ENCODE measurements at regions not wholly inside any gene's neighbourhood (a gene's known extent, or its start where the extent isn't known, plus 50 kb on each side); places are given as distances from the start of the nearest gene placed in this dataset.
"Not testable (repeated sequence)": the region's sequence is repeated elsewhere in the genome, so short reads cannot be mapped to it uniquely, and the experiment has no call there.

DNA sequence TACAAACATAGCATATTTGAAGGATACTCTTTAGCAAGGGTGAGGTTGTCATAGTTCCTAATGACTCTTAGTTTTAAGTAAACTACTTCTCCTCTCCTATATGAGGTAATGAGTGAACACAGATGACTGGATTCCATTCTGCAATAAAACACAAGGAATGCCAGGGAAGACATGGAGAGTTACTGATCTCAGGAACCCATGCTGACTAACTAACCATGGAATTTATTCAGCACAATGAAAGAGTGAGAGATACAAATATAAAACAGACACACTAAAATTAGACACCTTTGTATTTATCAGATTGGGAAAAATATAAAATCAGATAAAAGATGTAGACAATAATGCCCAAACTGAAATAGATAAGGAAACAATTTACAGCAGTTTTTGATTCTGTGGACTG lies 1525.9 kb upstream of the SLC10A2 start:
- no peak for DNase-seq (ENCODE audit: low read depth in 2 of 2)

DNA sequence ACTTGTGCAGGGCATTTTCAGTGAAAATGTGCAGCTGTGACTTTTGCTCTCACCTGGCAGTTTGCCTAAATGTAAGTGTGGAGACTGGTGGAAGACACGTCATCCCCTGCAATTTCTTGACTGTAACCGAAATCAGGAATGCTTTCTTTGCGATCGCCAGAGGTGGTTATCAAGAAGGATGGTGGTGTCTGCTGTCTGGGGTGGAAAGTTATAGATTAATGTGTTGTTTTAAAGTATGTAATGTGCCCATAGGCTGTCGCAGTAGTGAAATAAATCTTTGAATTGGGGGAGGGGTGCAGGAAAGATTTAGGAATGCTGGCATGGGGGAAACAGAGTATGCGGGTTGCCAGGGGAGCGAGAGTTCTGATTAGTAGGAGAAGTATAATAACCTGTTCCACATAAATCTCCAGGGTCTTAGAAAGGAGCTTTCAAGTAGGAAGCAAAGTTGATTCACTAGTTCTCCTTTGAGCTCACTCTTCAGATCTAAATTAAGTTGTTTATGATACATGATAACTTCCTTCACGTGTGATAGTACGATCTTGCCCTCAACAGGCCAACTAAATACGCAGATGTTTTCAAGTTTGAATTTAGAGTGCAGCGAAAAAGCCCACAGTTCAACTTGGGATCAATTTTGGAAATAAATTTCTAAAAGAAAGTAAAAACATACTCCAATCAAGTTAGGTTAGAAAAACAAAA lies 1520.0 kb upstream of the SLC10A2 start:
- DNase-seq (ENCODE audit: low read depth in 2 of 2): no peak

DNA sequence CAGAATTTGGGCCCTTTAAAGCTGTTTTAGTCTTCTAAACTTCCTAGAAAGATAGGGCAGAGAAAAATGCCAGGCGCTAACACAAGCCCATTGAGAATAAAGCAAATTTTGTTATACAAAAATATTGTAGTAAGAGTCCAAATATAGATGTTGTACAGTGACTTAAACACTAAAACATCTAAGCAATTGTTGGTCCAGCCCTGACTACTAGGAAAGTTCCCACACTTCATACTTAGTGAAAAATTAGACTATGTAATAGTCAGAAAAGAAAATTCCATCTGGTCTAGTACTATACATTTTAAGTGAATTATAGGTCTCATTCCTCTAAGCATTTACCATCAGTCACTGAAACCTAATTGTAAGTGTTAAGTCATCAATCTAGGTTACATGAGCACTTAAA lies 1518.3 kb upstream of the SLC10A2 start:
- DNase-seq (ENCODE audit: low read depth in 2 of 2): no peak

DNA sequence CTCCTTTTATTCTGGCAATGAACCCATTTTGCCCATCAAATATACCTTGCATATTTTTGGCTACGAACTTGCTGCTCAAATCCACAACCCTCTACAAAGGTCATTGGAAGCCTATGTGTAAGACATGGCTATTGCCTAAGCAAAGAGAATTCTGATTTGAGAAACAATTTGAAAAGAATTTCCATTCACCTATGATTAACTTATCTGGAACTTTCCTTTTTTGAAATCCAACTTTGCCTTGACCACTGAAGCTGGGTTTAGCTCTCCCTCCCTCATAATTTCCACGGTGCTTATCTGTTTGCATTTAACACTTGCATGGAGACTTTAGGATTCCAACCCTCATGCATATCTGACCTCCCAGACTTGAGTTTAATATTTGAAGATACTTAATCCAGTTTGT lies 1514.7 kb upstream of the SLC10A2 start:
- DNase-seq (ENCODE audit: low read depth in 2 of 2): no peak

DNA sequence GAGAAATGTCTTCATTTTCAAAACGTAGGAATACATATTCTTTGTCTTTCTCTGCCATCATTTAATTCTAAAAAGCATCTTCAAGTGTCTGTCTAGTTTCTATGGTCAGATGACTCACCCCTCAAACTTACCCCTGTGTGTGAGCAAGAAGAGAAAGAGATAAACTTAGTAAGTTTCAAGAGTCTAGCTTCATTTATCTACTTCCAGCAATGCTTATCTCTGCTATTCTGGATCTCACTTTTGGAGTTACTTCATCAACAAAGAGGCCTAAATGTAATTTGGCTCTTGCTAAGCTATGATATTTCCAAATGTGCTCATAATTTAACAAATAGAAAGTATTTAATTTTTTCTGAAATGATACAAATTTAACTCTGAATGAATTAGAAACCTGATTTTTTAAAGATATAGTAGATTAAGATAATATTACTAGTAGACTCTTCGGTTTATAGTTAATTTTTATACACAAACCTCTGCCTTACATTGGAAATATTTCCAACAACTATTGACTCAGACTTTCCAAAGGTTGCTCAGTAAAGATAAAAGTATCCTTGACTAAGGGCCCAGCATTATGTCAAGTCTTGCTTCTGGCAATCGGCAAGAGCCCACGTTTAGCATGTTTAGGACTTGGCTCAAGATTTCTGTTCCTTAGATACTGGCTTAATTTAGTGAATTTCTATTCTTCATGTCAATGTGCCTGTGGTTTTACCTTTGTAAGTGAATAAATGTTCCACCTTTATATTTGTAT lies 1511.0 kb upstream of the SLC10A2 start:
- no peak for DNase-seq (ENCODE audit: low read depth in 2 of 2)

DNA sequence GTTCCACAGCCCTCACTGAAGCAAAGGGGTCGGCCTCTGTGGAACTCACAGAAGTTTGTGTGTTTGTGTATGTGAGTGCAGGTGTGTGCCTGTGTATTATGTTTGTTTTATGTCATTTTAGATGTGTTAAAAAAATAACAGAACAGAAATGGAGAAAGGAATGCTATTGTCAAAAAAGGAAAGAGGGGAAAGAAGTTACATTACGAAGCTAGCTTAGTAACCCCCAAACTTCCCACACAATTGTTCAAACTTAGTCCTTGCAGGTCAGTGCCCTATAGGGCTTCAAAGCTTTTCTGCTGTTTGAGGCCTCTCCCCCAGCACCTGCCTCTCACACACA lies 1505.6 kb upstream of the SLC10A2 start:
- no peak for DNase-seq (ENCODE audit: low read depth in 2 of 2)

DNA sequence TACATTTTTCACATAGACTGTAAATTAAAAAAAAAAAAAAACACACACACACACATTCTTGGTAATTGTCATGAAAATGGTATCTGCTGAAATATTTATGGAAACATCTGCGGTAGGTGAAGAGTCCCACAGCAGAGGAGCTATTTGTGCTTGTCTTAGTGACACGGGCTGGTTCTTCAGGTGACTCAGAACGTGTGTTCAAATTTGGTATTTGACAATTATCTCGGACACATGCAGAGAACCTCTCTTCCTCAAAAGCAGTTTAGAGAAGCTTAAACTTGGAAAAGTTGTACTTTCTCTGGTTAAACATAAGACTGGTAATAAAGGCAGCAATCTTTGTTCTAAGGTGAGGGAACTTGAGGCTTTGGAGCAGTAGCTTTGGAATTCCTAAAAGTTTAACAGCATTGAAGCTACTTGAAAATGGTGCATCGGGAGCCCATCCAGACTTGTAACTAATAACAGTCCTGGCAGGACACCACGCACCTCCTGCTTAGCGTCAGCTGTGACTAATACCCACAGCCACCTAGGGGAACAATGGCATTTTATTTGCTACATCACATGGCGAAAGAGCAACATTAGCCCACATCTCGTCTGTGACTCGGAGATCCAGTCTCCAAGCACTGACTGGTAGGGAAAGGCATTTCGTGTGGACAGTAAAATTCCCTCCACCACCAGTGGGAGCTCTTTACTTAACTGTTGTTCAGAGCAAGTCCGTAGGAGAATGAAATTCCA lies 1505.1 kb upstream of the SLC10A2 start:
- DNase-seq (ENCODE audit: low read depth in 2 of 2): no peak

DNA sequence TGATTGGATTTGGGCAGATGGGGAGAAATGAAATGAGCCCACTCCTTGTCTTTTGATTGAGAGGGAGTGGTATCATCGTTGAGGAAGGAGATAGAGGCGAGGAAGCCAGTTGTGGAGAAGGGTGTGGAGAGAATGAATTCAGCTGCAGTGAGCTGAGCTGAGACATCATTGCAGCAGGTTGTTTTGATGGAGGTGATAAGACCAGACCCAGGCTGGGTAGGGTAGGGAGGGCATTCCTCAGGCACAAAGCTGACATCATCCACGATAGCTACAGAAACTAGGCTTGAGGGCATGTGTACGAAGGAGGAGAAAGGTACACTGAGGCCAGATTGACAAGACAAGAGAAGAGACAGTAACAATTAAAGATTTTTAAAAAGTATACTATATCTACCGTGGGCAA lies 1500.9 kb upstream of the SLC10A2 start:
- DNase-seq (ENCODE audit: low read depth in 2 of 2): no peak

DNA sequence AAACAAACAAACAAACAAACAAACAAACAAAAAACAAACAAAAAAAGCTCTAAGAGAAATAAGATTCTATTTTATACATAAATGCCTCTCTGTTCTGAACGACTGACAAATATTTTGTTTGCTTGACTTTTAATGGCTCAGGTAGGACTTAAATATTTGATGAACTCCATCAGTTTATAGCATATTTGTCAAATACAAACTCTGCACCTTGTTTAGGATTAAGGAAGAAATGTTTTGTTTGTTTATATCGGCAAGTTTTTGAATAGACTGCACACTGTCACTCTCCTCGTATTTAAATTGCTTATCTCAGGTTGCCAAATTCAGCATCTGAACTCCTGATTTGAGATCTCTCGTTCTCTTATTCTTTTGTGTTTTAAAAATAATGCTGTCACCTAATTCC lies 1499.7 kb upstream of the SLC10A2 start:
- DNase-seq (ENCODE audit: low read depth in 2 of 2): no peak

DNA sequence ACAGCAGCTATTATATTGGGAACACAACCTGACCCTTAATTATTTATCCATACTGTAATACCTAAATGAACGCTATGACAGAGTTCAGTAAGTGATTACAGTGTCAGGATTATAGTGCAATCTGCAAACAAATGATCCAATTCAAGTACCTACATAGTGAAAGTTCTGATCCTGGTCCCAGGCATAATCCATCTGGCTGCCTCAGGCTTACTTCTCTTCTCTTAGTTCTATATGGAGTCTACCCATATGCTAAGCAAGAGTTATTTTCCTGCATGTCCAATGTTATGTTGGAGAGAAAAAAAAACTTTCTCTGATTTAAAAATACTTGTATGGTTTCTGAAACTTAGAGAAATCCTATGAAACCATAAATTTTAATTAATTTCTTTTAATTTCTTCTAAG lies 1487.7 kb upstream of the SLC10A2 start:
- no peak for DNase-seq (ENCODE audit: low read depth in 2 of 2)

DNA sequence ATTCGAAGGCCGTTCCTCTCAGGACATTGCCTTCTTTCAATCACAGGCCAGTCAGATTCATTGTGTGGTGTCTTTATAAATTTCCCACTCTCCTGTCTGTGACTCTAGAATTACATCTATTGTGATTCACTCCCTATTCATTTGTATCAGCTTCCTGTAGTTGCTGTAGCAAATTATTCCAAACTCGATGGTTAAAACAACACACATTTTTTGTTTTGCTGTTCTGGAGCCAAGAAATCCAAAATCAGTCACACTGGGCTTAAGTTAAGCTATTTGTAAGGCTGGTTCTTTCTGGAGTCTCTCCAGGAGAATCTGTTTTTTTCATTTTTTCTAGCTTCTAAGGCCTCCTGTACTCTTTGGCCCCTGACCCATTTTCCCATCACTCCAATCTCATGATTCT lies 1487.0 kb upstream of the SLC10A2 start:
- DNase-seq (ENCODE audit: low read depth in 2 of 2): no peak

DNA sequence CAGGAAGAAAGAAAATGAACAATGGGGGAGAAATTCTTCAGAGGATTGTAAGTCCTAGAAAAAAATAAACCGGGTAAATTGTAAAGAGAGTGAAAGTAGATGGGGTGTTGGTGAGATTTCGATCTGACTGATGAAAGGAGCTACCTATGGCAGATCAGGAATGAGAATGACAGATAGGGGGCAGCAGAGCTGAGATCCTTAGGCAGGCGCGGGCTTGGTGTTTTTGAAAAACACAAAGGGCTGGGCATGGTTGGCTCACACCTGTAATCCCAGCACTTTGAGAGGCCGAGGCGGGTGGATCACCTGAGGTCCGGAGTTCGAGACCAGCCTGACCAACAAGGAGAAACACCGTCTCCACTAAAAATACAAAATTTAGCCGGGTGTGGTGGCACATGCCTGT lies 1468.6 kb upstream of the SLC10A2 start:
- DNase-seq (ENCODE audit: low read depth in 2 of 2): no peak

DNA sequence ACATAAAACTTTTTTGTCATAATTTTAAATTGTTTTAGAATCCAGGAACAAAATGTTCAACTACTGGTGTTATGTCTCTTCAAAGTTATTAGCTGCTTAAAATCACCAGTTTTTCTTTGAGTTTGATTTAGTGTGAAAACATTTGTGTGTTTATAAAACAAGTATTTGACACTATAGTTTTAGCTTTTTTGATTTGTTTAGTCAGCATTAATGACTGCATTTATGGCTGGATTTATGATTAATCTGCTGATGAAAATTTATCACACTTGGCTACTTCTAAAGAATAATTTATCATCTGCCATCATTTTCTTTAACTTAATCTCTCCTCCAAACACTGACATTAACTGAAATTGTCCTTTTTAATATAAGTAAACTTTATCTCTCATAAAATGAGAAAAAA lies 1465.9 kb upstream of the SLC10A2 start:
- no peak for DNase-seq (ENCODE audit: low read depth in 2 of 2)

DNA sequence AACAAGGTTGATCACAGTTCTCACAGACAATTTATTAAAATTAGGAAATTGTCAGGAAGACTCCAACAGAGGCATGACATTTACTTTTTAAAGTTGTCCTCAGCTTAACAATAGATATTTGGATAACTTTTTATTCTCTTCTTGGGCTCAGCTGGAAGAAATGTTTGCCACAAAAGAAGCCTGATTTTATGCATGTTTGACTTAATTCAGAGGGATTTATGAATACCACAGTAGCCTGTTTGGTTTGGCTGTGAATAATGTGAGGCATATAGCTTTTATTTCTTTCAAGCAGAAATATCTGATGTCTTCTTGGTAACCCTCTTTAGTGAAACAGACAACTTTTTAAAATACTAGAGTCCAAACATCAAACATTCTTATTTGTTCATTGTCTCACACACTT lies 1464.5 kb upstream of the SLC10A2 start:
- no peak for DNase-seq (ENCODE audit: low read depth in 2 of 2)

DNA sequence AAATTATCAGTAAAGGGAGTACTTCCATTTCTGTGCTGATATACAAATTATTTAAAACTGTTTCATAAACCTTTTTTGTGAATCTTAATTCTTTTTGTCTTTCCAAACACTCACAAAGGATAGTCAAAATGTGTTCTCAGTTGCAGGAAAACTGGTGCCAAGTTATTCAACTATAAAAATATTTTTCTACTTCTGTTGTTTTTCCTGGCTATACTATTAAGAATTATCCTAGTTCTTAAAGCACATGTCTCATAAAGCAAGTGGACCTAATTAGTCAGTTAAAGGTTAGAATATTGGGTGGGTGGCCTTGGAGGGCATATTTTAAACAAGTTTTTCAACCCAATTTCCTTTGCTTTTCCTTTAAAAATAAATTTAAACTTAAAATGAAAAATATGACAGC lies 1460.3 kb upstream of the SLC10A2 start:
- no peak for DNase-seq (ENCODE audit: low read depth in 2 of 2)

DNA sequence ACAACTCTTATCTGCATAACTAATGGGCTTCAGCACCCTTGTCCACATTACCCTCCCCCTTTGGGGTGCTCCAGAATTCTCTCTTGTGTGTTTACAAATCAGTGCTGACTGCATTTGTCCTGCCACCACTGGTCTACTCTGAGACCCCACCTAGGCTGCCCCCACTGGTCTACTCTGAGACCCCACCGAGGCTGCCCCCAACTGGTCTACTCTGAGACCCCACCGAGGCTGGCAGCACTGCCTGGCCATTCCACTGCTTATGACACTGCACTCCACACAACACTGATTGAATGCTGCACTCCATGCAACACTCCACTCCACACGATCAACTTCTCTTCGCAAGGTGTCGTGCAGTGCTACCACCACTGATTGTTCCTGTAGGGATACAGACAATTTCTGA lies 1459.2 kb upstream of the SLC10A2 start:
- no peak for DNase-seq (ENCODE audit: low read depth in 2 of 2)

DNA sequence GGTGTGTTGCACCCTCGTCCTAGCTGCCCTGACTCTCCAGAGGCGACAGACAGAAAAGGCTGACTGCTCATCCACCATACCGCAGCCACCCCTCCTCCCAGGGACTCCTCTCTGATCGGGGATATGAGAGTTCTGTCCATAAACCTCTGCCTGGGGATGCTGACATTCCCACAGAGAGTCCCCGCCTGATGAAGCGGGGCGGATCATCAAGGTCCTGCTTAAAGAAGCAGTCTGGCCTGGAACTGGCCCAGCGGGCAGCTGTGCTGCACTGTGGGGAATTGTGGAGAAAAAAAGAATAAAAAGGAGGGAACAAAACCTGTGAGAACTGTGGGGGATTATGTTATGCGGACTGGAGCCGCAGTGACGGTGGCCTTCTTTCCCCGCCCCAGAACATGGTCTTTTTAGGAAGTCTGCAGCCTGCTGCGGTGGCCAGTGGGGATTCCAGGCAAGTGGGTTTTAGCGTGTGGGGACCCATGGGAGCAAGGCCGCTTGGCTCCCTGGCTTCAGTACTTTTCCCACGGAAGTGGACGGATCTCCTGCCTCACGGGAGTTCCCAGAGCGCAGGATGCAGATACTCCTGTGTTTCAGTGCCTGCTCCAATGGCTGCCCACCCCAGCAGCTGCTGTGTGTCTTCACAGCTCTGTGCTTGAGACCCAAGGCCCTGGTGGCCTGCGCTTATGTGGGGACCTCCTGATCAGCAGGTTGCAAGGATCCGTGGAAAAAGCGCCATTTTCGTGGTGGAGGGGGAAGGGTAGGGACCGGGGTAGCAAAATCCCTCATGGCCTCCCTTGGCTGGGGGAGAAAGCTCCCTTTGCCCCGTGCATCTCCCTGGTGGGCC lies 1456.2 kb upstream of the SLC10A2 start:
- no peak for DNase-seq (ENCODE audit: low read depth in 2 of 2)

DNA sequence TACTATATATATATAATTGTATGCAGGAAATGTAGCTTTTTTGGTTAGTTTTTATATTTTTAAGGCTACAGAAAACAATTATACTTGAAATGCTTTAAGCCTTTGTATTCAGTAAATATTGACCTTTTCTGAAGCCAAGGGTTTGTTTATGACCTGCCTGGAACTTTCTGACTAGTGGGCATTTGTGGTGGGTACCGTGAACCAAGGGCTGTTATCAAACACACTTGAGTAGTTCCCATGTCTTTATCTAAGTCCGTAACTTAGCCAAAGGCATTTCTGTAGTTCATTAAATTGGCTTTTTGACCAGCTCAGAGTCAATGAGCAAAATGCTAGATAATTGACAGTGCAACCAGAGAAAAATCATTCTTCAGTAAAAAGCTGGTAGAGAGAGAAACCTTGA lies 1444.2 kb upstream of the SLC10A2 start:
- no peak for DNase-seq (ENCODE audit: low read depth in 2 of 2)

DNA sequence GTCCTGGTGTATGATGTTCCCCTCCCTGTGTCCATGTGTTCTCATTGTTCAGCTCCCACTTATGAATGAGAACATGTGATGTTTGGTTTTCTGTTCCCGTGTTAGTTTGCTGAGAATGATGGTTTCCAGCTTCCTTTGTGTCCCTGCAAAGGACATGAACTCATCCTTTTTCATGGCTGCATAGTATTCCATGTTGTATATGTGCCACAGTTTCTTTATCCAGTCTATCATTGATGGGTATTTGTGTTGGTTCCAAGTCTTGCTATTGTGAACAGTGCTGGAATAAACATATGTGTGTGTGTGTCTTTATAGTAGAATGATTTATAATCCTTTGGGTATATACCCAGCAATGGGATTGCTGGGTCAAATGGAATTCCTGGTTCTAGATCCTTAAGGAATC lies 1427.3 kb upstream of the SLC10A2 start:
- not testable (repeated sequence) for DNase-seq (ENCODE audit: low read depth in 2 of 2)

DNA sequence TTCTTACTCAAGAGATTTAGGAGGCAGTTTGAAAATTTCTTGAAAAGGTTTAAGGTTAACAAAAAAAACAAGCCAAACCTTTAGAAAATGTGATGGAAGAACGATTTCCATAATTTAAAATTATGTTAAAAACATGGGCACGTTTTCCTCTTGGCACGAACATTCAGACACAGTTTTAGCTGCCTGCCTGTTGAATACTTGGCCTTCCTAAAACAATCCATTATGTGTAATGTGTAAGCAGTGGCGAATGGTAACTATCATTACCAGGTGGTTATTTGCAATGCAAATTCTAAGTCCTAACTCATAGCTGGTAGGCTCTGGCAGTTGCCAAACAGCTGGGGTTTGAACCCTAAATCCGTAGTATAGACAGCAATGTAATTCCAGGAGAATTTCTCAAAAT lies 1425.7 kb upstream of the SLC10A2 start:
- DNase-seq (ENCODE audit: low read depth in 2 of 2): no peak

DNA sequence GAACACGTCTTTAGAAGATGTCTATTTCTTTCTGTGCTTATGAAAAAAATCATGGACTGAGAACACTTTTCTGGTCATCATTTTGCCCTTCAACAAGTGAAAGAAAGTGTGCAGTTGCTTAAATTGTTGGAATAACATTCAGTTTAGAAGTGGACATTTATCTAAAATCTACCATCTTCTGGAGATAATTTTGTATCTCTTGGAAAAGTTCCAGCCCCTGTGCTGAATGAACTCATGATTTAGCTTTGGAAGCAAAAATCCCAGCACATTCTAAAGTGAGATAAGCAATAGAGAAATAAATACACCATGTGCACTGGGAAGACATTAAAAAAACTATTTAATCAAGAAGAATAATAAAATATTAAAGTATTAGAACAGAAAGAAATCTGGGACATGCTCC lies 1420.8 kb upstream of the SLC10A2 start:
- DNase-seq (ENCODE audit: low read depth in 2 of 2): no peak

DNA sequence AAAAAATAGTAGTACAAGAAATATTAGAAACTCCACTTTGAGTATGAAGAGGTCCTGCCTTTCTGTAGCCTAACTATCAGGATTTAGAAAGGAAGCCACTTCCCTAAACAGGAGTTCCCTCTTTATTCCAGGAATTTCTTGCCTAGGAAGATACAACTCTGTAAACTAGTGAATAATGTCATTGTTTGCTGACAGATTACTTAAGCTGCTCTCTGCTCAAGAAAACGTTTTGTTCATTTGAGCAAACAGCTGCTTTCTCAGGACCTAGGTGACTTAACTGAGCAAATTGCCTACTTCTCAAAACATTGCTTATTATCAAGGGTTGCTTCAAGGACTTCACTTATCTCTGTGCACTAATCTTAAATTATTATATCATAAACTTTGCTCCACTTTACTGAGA lies 1419.4 kb upstream of the SLC10A2 start:
- no peak for DNase-seq (ENCODE audit: low read depth in 2 of 2)

All from stimulated activated CD8-positive, alpha-beta memory T cell treated with anti-CD3 and anti-CD28 coated beads, Interleukin-15, amount 100 ng/mL, for 4 hours (primary cell).